Fibroblast of gingiva (primary cell): ENCODE measurements at regions not wholly inside any gene's neighbourhood (a gene's known extent, or its start where the extent isn't known, plus 50 kb on each side); places are given as distances from the start of the nearest gene placed in this dataset.

Experiments used
- DNase-seq: peaks from one replicate; pipeline ENCODE4 v3.0.0-alpha.2; 2011; ENCODE audit warnings: low read depth

GRCh38 chr22:49208004-49208402 lies 619.7 kb downstream of the BRD1 start:
- no peak for DNase-seq

GRCh38 chr22:49207008-49208003 lies 620.4 kb downstream of the BRD1 start:
- no peak for DNase-seq

- no peak for DNase-seq
These were observed 621.4 kb downstream of the BRD1 start for GRCh38 chr22:49206281-49206680.

- no peak for DNase-seq
These were observed 622.2 kb downstream of the BRD1 start for GRCh38 chr22:49205483-49205800.

- DNase-seq: no peak
These were observed 622.8 kb downstream of the BRD1 start for GRCh38 chr22:49204599-49205482.

- no peak for DNase-seq
These were observed 623.6 kb downstream of the BRD1 start for GRCh38 chr22:49203859-49204598.

- no peak for DNase-seq
These were observed 624.4 kb downstream of the BRD1 start for GRCh38 chr22:49203091-49203858.

GRCh38 chr22:49202226-49202625 lies 625.4 kb downstream of the BRD1 start:
- DNase-seq: no peak

GRCh38 chr22:49201046-49201970 lies 626.4 kb downstream of the BRD1 start:
- no peak for DNase-seq

GRCh38 chr22:49199224-49199623 lies 628.4 kb downstream of the BRD1 start:
- no peak for DNase-seq

- no peak for DNase-seq
These were observed 629.0 kb downstream of the BRD1 start for GRCh38 chr22:49198705-49199084.

- no peak for DNase-seq
These were observed 629.5 kb downstream of the BRD1 start for GRCh38 chr22:49197986-49198704.

- no peak for DNase-seq
These were observed 630.2 kb downstream of the BRD1 start for GRCh38 chr22:49197505-49197904.

GRCh38 chr22:49196046-49196511 lies 631.6 kb downstream of the BRD1 start:
- no peak for DNase-seq

GRCh38 chr22:49195636-49196035 lies 632.0 kb downstream of the BRD1 start:
- no peak for DNase-seq

- no peak for DNase-seq
These were observed 633.7 kb downstream of the BRD1 start for GRCh38 chr22:49193901-49194465.

GRCh38 chr22:49193348-49193747 lies 634.3 kb downstream of the BRD1 start:
- DNase-seq: no peak

- DNase-seq: no peak
These were observed 634.8 kb downstream of the BRD1 start for GRCh38 chr22:49192857-49193250.

- no peak for DNase-seq
These were observed 635.4 kb downstream of the BRD1 start for GRCh38 chr22:49192180-49192856.
